NCI-H146 treated with DMSO at 0.1 percent for 48 hours (cell line): ENCODE measurements at regions not wholly inside any gene's neighbourhood (a gene's known extent, or its start where the extent isn't known, plus 50 kb on each side); places are given as distances from the start of the nearest gene placed in this dataset.
"Not testable (repeated sequence)": the region's sequence is repeated elsewhere in the genome, so short reads cannot be mapped to it uniquely, and the experiment has no call there.

Experiments used
- DNase-seq: peaks from one replicate; lab custom pipeline; 2025; ENCODE audit not compliant: unreplicated experiment; lab: John Stamatoyannopoulos, UW

DNA sequence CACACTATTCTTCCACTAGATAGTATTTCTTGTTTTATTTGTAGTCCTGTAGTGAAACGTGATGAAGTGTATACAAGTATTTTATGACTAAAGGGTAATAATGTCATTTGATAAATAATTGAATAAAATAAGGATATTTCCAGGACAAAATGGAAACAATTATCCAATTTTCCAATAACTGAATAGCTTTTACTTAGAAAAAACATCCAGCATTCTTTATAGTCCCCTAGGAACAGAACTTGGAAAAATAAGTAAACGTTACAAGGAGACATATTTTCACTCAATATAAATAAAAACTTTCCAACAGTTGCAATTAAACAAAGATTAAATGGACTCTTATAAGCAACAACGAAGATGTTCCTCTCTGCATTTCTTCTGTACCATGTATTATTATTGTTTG is 566.0 kb downstream of the TMA16 start:
- DNase-seq: no peak

DNA sequence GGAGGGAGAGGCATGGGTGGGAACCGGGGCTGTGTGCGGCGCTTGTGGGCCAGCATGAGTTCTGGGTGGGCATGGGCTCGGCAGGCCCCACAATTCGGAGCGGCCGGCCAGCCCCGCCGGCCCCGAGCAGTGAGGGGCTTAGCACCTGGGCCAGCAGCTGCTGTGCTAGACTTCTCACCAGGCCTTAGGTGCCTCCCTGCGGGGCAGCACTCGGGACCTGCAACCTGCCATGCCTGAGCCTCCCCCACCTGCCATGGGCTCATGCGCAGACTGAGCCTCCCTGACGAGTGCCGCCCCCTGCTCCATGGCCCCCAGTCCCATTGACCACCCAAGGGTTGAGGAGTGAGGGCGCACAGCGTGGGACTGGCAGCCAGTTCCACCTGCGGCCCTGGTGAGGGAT is 573.9 kb downstream of the TMA16 start:
- no peak for DNase-seq

DNA sequence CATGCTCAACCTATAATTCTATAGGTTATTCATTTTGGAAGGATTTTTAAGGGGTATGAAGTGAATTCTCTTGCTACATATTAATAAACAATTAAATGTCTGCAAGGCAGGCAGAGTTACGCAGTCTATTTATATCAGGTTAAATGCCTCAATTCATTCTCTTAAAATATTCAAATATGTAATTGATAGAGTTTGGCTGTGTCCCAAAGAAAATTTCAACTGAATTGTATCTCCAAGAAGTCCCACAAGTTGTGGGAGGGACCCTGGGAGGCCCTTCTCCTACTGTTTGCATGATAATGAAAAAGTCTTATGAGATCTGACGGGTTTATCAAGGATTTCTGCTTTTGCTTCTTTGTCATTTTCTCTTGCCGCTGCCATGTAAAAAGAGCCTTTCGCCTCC is 576.1 kb downstream of the TMA16 start:
- DNase-seq: no peak

DNA sequence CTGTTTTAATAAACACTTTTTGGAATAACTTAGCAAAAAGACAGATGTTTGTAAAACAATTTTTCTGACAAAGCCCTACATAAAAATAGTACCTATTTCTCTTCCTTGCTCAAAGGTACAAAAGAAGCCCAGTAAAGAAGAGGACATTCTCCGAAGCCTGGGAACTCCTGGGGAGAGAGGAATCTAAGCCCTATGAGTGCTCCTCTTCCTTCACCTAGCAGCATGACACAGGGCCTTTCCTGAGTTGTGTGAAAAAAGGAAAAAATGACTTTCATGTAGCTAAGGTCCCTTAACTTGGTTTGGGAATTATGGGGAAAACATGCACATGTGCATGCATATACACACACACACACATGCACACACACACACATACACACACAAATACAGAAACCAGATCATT is 586.9 kb downstream of the TMA16 start:
- no peak for DNase-seq

DNA sequence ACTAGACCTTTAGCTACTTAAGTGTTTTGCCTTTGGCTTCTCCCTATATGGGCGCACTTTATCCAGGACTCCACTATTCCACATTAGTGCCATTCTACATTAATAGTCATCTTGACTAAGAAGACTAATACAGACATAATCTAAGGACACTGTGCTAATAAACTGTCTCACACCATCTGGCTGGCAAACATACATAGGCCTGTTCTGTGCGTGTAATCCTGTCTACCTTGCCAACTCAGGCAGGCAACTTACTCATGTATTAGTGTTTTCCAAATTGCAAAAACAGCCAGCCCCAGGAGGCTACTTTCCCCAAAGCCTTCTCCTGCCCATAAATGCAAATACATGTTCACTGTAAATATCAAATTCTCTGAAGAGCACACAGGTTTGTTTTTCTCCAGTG is 587.3 kb downstream of the TMA16 start:
- DNase-seq: no peak

DNA sequence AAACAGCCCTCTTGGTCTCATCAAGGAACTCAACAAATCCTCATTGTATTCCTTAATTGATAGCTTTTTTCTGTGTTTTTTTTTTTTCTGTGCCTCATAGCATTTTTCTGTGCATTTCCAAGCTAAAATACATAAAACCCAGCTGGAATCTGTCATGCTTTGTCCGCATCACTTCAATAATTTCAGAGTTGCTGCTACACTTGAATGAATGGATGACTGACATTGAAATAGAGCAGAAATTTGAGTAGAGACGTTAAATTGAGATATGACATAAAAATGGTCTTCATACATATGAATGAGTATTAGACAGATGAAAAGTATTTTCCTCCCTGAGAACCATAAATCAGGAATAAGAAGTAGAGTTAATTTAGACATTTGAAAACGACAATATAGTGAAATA is 593.2 kb downstream of the TMA16 start:
- DNase-seq: no peak

DNA sequence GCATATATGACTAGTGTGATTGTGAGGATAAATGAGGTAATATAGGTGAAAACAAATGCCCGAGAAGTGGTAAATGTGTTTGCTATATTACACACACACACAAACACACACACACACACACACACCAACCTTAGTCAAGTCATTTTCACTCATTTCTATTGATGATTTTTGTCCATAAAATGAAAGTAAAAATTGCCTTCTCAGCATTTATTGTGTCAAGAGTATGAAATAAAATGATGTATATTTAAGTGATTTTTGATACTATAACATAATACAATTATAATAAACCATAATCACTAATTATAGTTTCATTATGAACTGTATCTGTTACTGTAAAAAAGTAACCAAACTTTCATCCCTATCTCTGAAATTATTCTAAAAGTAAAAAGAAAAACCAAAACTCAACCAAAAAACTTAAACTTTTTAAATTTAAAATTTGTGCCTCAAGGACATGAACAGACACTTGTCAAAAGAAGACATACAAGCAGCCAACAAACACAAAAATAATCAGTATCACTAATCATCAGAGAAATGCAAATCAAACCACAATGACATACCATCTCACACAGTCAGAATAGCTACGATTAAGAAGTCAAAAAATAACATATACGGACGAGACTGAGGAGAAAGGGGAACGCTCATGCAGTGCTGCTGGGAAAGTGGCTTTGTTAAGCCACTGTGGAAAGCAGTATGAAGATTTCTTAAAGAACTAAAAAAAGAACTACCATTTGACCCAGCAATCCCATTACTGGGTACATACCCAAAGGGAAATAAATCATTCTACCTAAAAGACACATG is 601.0 kb downstream of the TMA16 start:
- no peak for DNase-seq

DNA sequence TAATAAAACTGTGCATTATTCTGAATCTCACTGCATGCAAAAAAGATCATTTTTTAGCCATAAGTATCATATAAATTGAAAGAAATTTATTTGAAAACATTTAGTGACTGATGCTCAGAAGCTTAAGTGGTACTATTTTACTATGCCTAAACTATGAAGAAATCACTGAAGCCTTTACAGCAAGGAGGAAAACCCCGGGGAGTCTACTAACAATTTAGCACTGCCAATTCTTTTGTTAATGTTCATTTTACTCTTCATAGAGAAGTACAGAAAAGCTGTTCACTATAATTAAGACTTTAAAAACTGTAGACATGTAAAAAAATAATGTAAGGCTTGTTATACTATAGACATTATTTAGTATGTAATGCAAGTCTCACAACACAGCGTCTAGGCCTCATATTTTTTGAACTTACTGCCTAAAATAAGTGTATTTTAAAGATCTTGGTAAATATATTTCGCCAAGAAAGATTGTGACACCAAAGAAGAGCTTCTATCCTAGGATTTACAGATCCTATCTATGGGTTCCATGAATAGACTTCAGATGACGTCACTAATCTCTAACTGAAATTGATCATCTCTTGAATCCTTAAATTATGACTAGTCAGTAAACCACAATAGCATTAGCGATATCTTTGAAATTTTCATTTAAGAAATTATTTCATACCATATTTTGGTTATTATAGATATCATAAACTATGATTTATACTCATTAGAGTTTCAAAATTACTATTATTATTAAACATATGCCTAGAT is 602.5 kb downstream of the TMA16 start:
- DNase-seq: no peak

DNA sequence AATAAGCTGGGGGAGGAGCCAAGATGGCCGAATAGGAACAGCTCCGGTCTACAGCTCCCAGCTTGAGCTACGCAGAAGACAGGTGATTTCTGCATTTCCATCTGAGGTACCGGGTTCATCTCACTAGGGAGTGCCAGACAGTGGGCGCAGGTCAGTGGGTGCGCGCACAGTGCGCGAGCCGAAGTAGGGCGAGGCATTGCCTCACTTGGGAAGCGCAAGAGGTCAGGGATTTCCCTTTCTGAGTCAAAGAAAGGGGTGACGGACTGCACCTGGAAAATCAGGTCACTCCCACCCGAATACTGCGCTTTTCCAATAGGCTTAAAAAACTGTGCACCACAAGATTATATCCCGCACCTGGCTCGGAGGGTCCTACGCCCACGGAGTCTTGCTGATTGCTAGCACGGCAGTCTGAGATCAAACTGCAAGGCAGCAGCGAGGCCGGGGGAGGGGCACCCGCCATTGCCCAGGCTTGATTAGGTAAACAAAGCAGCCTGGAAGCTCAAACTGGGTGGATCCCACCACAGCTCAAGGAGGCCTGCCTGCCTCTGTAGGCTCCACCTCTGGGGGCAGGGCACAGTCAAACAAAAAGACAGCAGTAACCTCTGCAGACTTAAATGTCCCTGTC is 606.4 kb downstream of the TMA16 start:
- not testable (repeated sequence) for DNase-seq

DNA sequence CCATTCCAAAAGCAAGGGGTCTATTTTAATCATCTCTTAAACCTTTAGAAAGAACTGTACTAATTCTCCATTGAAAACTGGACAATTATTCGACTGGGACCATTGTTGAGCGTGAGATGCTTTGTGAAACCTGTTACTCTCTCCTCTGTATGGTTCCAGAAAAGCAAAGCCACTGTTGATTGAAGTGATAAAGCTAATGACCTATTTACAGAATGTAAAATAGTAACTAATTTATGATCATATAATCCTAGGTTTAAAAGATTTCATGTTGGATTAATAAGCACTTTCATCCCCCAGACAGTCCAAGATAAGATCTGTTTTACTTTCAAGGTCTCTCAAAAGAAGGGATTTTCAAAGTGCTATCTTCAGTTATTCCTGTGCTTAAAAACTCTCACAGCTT is 614.5 kb downstream of the TMA16 start:
- no peak for DNase-seq

DNA sequence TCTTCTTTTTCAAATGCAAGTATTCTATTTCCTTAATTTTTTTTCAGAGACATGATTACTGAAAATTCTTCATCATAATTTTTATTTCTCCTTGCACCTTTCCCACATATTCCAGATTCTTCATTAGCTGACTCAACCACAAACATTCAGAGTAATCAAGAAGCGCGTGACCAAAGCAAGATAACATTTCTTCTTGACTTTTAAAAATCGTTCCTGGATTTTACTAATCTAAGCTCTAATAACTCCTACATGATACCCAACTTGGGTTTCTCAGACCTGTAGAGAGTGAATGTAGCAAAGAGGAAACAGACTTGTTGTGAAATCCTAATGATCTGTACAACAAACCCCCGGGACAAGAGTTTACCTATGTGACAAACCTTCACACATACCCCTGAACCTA is 615.0 kb downstream of the TMA16 start:
- DNase-seq: no peak

DNA sequence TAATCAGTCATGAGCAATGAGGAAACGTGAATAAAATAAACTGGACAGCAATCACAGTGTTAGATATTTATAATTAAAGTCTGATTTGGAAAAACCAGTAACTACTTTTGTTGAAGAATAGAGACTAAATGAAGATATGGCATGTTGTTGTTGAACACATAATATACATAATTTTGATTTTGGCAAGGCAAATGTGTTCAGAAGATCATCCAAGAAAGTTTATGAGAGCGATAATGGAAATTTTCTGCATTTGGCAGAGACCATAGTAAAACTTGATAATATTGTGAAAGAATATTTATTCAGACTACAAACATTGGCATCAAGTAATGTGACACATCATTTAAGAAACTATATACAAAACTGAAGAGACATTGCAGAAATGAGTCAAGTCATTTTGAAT is 620.7 kb downstream of the TMA16 start:
- DNase-seq: no peak

DNA sequence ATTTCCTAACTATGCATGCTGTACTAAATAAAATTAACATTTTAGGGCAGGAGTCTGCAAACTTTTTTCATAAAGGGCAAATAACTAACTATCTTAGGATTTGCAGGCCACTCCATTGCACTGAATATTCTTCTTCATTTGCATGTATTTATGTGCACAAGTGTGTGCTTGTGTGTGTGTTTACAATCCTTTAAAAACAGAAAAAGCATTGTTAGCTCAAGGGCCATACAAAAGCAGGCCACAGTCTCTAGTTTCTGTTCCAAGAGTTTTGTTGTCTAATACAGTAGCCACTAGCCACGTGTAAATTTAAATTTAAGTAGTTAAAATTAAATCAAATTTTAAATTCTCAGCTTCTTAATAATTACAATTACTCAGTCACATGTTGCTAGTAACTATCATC is 621.8 kb downstream of the TMA16 start:
- DNase-seq: no peak

DNA sequence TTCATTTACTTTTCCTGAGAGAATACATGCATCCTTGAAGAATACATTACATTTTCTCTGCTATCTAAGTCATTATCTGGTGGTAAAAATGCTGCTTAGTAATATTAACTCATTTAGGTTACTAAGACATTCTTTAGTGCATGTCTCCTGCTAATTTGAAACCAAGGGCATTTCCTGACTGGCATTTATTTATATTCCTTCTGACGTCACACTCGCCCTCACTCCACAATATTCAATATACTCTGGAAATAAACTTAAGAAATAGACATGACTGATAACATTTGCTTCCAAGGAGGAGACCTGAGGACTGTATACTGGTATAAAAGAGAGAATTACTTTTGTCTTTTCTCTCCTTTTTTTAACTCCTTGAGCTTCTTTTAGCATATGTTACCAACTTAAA is 619.5 kb upstream of the SMIM31 start:
- no peak for DNase-seq

DNA sequence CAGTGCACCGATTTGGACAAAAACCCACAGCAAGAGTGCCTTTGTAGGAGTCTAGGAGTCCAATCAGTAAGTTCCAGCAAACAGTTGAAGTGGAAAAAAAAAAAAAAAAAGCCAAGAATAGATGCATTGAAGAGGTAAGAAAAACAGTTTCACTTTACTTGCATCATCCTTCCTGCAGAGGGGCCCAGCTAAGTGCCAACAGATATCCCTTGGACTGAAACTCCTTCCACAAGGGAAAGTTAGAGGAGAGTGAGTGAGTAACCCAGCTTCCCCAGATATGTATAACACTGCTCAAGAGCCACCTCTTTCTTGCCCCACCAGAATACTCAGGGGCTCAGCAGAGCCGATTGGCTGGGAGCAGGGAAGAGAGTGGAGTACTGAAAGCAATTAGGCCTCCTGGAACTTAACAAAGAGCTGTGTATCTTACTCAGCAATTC is 617.7 kb upstream of the SMIM31 start:
- DNase-seq: no peak

DNA sequence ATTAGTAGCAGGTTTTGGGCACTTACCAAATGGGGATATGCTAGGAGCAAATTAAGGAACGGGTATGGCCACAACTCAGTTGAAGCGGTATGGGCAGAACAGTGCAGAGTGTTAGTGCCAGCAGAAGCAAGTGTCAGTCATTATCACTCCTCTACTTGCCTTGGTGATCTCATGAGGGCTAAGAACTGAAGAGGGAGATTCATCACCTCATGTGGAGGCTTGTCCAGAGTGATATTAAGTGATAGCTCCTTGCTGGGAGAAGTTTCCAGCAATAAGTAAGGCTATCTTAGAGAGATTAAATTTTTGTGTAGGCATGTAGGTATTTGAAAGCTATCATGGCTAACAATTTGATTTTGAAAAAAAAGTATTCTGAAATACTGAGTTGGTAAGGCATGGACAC is 615.4 kb upstream of the SMIM31 start:
- DNase-seq: no peak

DNA sequence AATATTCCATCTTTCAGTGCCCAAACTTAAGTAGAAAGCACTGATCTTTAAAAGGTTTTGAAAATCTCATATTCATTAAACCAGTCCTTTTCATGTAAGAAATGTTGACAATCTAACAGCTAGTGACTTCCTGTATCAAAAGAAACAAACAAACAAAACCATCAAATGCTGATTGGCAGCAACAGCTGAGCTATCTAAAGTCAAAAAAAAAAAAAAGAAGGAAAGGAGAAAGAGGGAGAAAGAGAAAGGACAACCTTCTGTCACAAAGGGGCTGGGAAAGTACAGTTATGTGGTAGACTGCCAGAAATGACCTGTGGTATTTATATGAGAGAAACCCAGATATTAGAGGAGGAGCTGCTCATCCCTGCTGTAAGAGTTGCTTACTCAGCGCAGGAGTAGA is 614.6 kb upstream of the SMIM31 start:
- no peak for DNase-seq

DNA sequence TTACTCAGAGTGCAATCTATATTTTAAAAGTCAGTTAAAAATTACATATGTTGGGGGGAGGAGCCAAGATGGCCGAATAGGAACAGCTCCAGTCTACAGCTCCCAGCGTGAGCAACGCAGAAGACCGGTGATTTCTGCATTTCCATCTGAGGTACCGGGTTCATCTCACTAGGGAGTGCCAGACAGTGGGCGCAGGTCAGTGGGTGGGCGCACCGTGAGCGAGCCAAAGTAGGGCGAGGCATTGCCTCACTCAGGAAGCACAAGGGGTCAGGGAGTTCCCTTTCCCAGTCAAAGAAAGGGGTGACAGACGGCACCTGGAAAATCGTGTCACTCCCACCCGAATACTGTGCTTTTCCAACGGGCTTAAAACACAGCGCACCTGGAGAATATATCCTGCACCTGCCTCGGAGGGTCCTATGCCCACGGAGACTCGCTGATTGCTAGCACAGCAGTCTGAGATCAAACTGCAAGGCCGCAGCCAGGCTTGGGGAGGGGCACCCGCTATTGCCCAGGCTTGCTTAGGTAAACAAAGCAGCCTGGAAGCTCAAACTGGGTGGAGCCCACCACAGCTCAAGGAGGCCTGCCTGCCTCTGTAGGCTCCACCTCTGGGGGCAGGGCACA is 612.1 kb upstream of the SMIM31 start:
- not testable (repeated sequence) for DNase-seq

DNA sequence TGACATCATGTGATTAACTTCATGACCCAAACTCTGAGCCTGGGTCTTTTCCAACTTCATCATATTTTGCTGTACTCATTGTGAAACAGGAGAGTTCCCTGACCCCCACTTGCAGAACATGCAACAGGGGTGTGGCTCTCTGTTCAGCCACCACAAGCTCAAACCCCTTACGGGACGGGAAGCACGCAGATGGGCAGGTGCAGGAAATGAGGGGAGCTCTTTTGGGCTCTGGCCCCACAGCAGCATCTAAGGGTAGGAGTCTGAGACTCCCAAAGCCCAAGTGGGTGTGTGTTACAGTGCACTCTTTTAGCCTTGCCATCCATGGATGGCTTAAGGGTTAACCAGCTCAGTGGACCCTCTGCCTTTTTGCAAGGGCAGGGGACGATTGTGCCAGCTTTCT is 599.5 kb upstream of the SMIM31 start:
- no peak for DNase-seq

DNA sequence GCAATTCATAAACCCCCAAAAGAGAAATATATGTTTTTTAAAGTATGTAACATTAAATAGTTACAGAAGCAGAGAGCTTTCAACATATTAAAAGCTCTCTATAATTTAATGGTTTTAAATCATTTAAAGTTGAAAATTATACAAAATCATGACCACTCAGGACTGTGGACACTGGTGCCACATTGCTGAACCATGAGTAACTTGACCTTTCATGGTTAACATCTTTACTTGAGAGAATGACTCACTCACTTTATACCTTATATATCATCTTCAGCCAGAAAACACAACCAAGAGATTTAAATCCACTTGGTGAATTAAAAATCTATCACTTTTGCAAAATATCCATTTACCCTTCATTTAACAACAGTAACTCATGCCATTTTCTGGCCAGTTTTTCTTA is 584.3 kb upstream of the SMIM31 start:
- DNase-seq: no peak

DNA sequence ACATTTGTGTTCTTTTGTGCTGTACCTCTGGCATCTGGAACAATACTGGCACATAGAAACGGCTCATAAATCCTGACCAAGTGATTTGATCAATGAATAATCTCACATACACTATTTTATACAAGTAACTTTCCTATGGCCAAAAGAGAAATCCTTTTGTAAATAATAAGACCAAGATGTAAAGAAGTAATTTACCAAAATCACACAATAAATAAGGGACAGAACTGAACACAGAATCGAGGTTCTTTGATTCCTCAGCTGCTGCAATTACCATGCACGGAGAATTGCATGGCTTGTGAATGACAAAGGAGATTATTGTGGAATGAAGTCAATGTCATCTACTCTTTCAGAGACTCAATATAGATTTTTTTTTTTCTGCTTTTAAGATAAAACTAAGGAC is 576.8 kb upstream of the SMIM31 start:
- DNase-seq: no peak

DNA sequence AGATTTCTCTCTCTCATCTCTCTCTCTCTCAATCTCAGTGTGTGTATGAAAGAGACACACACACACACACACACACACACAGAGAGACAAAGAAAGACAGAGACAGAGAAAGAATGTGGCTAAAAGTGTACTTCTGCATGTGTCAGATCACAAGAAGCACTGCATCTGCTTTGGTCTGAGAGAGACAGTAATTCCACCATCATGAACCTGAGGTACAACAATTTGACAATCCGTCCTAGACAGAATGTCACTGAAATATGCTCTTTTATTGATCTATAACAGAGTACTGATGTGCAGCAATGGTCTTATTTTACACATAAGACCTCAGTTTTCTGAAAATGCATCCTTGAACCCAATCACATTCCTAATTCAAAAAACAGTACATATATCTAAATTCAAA is 576.2 kb upstream of the SMIM31 start:
- DNase-seq: no peak
